H9 (cell line): ENCODE measurements at regions not wholly inside any gene's neighbourhood (a gene's known extent, or its start where the extent isn't known, plus 50 kb on each side); places are given as distances from the start of the nearest gene placed in this dataset.

Source experiments
- DNase-seq: peaks from one replicate; pipeline ENCODE4 v3.0.0-alpha.2; 2017
- H2AFZ ChIP-seq: one replicate; pipeline ENCODE4 v1.6.1; 2013; ENCODE audit warnings: mild to moderate bottlenecking, low read length, control low read depth, moderate library complexity
- H2AK5ac ChIP-seq: 2 replicates; pipeline ENCODE4 v1.6.1; 2013; ENCODE audit warnings: low read length, control low read depth, mixed read lengths; ENCODE audit not compliant: insufficient read length
- H2BK120ac ChIP-seq: one replicate; pipeline ENCODE4 v1.6.1; 2013; ENCODE audit warnings: low read depth, mild to moderate bottlenecking, low read length, control low read depth, inconsistent platforms; ENCODE audit not compliant: poor library complexity, severe bottlenecking
- H2BK12ac ChIP-seq: 2 replicates; pipeline ENCODE4 v1.6.1; 2013; ENCODE audit warnings: low read length, control low read depth, mixed read lengths, low read depth; ENCODE audit not compliant: insufficient read length
- H2BK15ac ChIP-seq: 2 replicates; pipeline ENCODE4 v1.6.1; 2013; ENCODE audit warnings: low read depth, low read length, control low read depth
- H2BK20ac ChIP-seq: one replicate; pipeline ENCODE4 v1.6.1; 2013; ENCODE audit warnings: low read depth, mild to moderate bottlenecking, low read length, control low read depth, inconsistent platforms; ENCODE audit not compliant: poor library complexity, severe bottlenecking
- H2BK5ac ChIP-seq: 2 replicates; pipeline ENCODE4 v1.6.1; 2013; ENCODE audit warnings: low read length, control low read depth, mixed read lengths; ENCODE audit not compliant: insufficient read length
- H3K14ac ChIP-seq: 2 replicates; pipeline ENCODE4 v1.6.1; 2013; ENCODE audit warnings: low read length, control low read depth; ENCODE audit not compliant: insufficient read depth
- H3K18ac ChIP-seq: 2 replicates; pipeline ENCODE4 v1.6.1; 2013; ENCODE audit warnings: low read depth, mild to moderate bottlenecking, mixed read lengths, low read length, control low read depth; ENCODE audit not compliant: insufficient read length
- H3K23ac ChIP-seq: 2 replicates; pipeline ENCODE4 v1.6.1; 2013; ENCODE audit warnings: low read length, control low read depth, mixed read lengths, low read depth; ENCODE audit not compliant: insufficient read length
- H3K23me2 ChIP-seq: 2 replicates; pipeline ENCODE4 v1.6.1; 2013; ENCODE audit warnings: low read depth, mild to moderate bottlenecking, mixed read lengths, low read length, control low read depth; ENCODE audit not compliant: insufficient read length, poor library complexity, severe bottlenecking
- H3K27ac ChIP-seq: 2 replicates; pipeline ENCODE4 v1.5.1; 2013; ENCODE audit warnings: low read length, control low read depth, mixed read lengths, low read depth; ENCODE audit not compliant: insufficient read length
- H3K27me3 ChIP-seq: 2 replicates; pipeline ENCODE4 v1.6.1; 2013; ENCODE audit warnings: low read length, control low read depth, inconsistent platforms; ENCODE audit not compliant: insufficient read depth
- H3K4ac ChIP-seq: 2 replicates; pipeline ENCODE4 v1.6.1; 2013; ENCODE audit warnings: low read depth, mild to moderate bottlenecking, control low read depth, inconsistent platforms, low read length, moderate library complexity
- H3K4me1 ChIP-seq: 2 replicates; pipeline ENCODE4 v1.6.1; 2013; ENCODE audit warnings: low read length, control low read depth, inconsistent platforms; ENCODE audit not compliant: insufficient read depth
- H3K4me2 ChIP-seq: 2 replicates; pipeline ENCODE4 v1.6.1; 2013; ENCODE audit warnings: low read length, control low read depth, mixed read lengths; ENCODE audit not compliant: insufficient read length, insufficient read depth
- H3K56ac ChIP-seq: 2 replicates; pipeline ENCODE4 v1.6.1; 2013; ENCODE audit warnings: low read depth, mild to moderate bottlenecking, mixed read lengths, low read length, control low read depth; ENCODE audit not compliant: insufficient read length
- H3K79me1 ChIP-seq: 2 replicates; pipeline ENCODE4 v1.6.1; 2013; ENCODE audit warnings: low read depth, mild to moderate bottlenecking, moderate library complexity, low read length, control low read depth, inconsistent platforms; ENCODE audit not compliant: insufficient read depth, poor library complexity, severe bottlenecking
- H3K79me2 ChIP-seq: 2 replicates; pipeline ENCODE4 v1.6.1; 2013; ENCODE audit warnings: low read length, control low read depth, inconsistent platforms; ENCODE audit not compliant: insufficient read depth
- H3K9ac ChIP-seq: 2 replicates; pipeline ENCODE4 v1.6.1; 2013; ENCODE audit warnings: low read length, control low read depth, mixed read lengths; ENCODE audit not compliant: insufficient read length; ENCODE audit errors: extremely low read depth
- H3K9me3 ChIP-seq: one replicate; pipeline ENCODE4 v1.6.1; 2013; ENCODE audit warnings: low read depth, low read length, inconsistent platforms; ENCODE audit not compliant: control insufficient read depth
- H3T11ph ChIP-seq: one replicate; pipeline ENCODE4 v1.6.1; 2013; ENCODE audit warnings: mild to moderate bottlenecking, low read length, control low read depth, inconsistent platforms
- H4K20me1 ChIP-seq: one replicate; pipeline ENCODE4 v1.6.1; 2013; ENCODE audit not compliant: control insufficient read depth, insufficient read length, insufficient read depth
- H4K5ac ChIP-seq: 2 replicates; pipeline ENCODE4 v1.6.1; 2013; ENCODE audit warnings: low read depth, mild to moderate bottlenecking, mixed read lengths, low read length, control low read depth; ENCODE audit not compliant: insufficient read length
- H4K8ac ChIP-seq: replicated peaks from 2 replicates; pipeline ENCODE4 v1.6.1; 2013; ENCODE audit warnings: low read length, control low read depth, mixed read lengths, low read depth; ENCODE audit not compliant: insufficient read length
- H4K91ac ChIP-seq: 2 replicates; pipeline ENCODE4 v1.6.1; 2013; ENCODE audit warnings: low read depth, mild to moderate bottlenecking, moderate library complexity, mixed read lengths, low read length, control low read depth; ENCODE audit not compliant: insufficient read length
- H3K27ac Mint-ChIP-seq, 3 experiments: 2 replicates in 2 of 3; 3 replicates in 1 of 3; pipeline ENCODE4 v1.8.0; 2020 to 2021; ENCODE audit warnings: mixed read lengths in 3 of 3, mild to moderate bottlenecking in 1 of 3, moderate library complexity in 1 of 3
- H3K27me3 Mint-ChIP-seq: 2 replicates; pipeline ENCODE4 v1.8.0; 2021; ENCODE audit warnings: low read depth, mild to moderate bottlenecking, moderate library complexity, mixed read lengths
- H3K36me3 Mint-ChIP-seq, 3 experiments: 2 replicates in 2 of 3; 3 replicates in 1 of 3; pipeline ENCODE4 v1.8.0; 2020 to 2021; ENCODE audit warnings: low read depth in 3 of 3, mixed read lengths in 3 of 3; ENCODE audit not compliant: insufficient read depth in 1 of 3
- H3K4me1 Mint-ChIP-seq, 2 experiments: 2 replicates each; pipeline ENCODE4 v1.8.0; 2020; ENCODE audit warnings: mixed read lengths in 2 of 2
- H3K4me3 Mint-ChIP-seq, 2 experiments: 2 replicates in 1 of 2; 3 replicates in 1 of 2; pipeline ENCODE4 v1.8.0; 2020 to 2021; ENCODE audit warnings: mild to moderate bottlenecking in 2 of 2, mixed read lengths in 2 of 2, moderate library complexity in 1 of 2
- H3K9me3 Mint-ChIP-seq, 2 experiments: 2 replicates in 1 of 2; 3 replicates in 1 of 2; pipeline ENCODE4 v1.8.0; 2020; ENCODE audit warnings: mild to moderate bottlenecking in 2 of 2, mixed read lengths in 2 of 2, moderate library complexity in 1 of 2
- TF ChIP-seq, protein P1 (sequence below): fragments of 200-600 bp; sonication (generic); conservative IDR thresholded peaks from 3 replicates; pipeline ENCODE4 v1.8.0; 2021; ENCODE audit warnings: antibody characterized with exemption, mild to moderate bottlenecking

DNA sequence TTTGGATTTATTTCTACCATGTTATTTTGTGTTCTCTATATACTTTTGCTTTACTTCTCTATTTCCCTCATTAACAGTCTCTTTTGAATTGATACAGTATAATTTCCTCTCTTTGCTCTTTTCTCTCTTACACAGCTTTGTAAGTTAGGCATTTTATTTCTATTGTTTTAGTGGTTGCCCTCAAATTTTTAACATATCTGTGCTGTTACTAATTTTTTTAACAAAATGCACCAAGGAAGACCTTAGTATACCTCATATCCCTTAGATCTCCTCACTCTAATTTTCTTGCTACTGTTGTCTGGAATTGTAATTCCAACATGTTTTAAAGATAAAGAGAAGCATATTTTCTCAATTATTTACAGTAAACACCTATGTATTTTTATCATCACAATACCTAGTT lies 416.8 kb upstream of the SLC14A2 start:
- Histone ChIP-seq H3K27ac (no peak overlapping the region), H4K8ac (no peak overlapping the region), H2BK20ac (no peak overlapping the region), H3K4me2 (no peak overlapping the region), H3K4ac (no peak overlapping the region), H2BK5ac (no peak overlapping the region), H3K23ac (no peak overlapping the region), H2AFZ (no peak overlapping the region), H3K79me1 (no peaks in the 10 kb centered on the region), H3K27me3 (no peaks in the 10 kb centered on the region), H3K79me2 (no peaks in the 10 kb centered on the region), H2BK15ac (no peak overlapping the region), H2BK12ac (no peak overlapping the region), H3K18ac (no peak overlapping the region), H3K56ac (no peak overlapping the region), H2BK120ac (no peak overlapping the region), H3K14ac (no peak overlapping the region), H2AK5ac (no peak overlapping the region), H4K5ac (no peak overlapping the region), H4K20me1 (no peaks in the 10 kb centered on the region), H3T11ph (no peak overlapping the region), H3K9me3 (no peaks in the 10 kb centered on the region), H3K9ac (no peak overlapping the region), H3K23me2 (no peaks in the 10 kb centered on the region), H4K91ac (no peak overlapping the region), H3K4me1 (no peaks in the 10 kb centered on the region)
- H3K9me3 Mint-ChIP-seq, result 0 out of 5 replicates have a peak, but pooled peaks cover 0 to 2% of the 10 kb centered on the region in 2 experiments
- no peaks in the 10 kb centered on the region; a peak in 1 of 7 replicates for H3K36me3 Mint-ChIP-seq
- DNase-seq, result no peak
- no peak overlapping the region for H3K27ac Mint-ChIP-seq
- TF ChIP-seq, protein P1, sequence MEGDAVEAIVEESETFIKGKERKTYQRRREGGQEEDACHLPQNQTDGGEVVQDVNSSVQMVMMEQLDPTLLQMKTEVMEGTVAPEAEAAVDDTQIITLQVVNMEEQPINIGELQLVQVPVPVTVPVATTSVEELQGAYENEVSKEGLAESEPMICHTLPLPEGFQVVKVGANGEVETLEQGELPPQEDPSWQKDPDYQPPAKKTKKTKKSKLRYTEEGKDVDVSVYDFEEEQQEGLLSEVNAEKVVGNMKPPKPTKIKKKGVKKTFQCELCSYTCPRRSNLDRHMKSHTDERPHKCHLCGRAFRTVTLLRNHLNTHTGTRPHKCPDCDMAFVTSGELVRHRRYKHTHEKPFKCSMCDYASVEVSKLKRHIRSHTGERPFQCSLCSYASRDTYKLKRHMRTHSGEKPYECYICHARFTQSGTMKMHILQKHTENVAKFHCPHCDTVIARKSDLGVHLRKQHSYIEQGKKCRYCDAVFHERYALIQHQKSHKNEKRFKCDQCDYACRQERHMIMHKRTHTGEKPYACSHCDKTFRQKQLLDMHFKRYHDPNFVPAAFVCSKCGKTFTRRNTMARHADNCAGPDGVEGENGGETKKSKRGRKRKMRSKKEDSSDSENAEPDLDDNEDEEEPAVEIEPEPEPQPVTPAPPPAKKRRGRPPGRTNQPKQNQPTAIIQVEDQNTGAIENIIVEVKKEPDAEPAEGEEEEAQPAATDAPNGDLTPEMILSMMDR, result no peak
- H3K4me3 Mint-ChIP-seq, result no peak overlapping the region
- no peaks in the 10 kb centered on the region for H3K27me3 Mint-ChIP-seq
- H3K4me1 Mint-ChIP-seq, result no peaks in the 10 kb centered on the region
